HG02885 (cell line): ENCODE measurements at regions not wholly inside any gene's neighbourhood (a gene's known extent, or its start where the extent isn't known, plus 50 kb on each side); places are given as distances from the start of the nearest gene placed in this dataset.
"Not testable (repeated sequence)": the region's sequence is repeated elsewhere in the genome, so short reads cannot be mapped to it uniquely, and the experiment has no call there.

Source experiments
- ATAC-seq: cut with Tn5 transposase; IDR thresholded peaks from one replicate; pipeline ENCODE4 v1.9.1; 2021; ENCODE audit warnings: mild to moderate bottlenecking; ENCODE audit not compliant: unreplicated experiment, poor library complexity

GRCh38 chr2:12448846-12449505, 267.8 kb upstream of the TRIB2 start:
- ATAC-seq = no peak

- ATAC-seq = no peak
Measured at GRCh38 chr2:12451726-12452125, 265.0 kb upstream of the TRIB2 start.

- no peak for ATAC-seq
Measured at GRCh38 chr2:12452185-12452584, 264.6 kb upstream of the TRIB2 start.

- no peak for ATAC-seq
Measured at GRCh38 chr2:12453731-12454130, 263.0 kb upstream of the TRIB2 start.

- ATAC-seq = no peak
Measured at GRCh38 chr2:12455661-12456060, 261.1 kb upstream of the TRIB2 start.

- peak; percentile 97 for ATAC-seq
Measured at GRCh38 chr2:12456293-12457106, 260.2 kb upstream of the TRIB2 start.

- no peak for ATAC-seq
Measured at GRCh38 chr2:12457831-12458230, 258.9 kb upstream of the TRIB2 start.

GRCh38 chr2:12463189-12463588, 253.5 kb upstream of the TRIB2 start:
- no peak for ATAC-seq

GRCh38 chr2:12465631-12466135, 251.1 kb upstream of the TRIB2 start:
- ATAC-seq = no peak

- no peak for ATAC-seq
Measured at GRCh38 chr2:12467303-12467702, 249.4 kb upstream of the TRIB2 start.

- ATAC-seq = no peak
Measured at GRCh38 chr2:12469141-12469561, 247.6 kb upstream of the TRIB2 start.

- not testable (repeated sequence) for ATAC-seq
Measured at GRCh38 chr2:12472265-12472664, 244.5 kb upstream of the TRIB2 start.

- no peak for ATAC-seq
Measured at GRCh38 chr2:12478151-12479064, 238.3 kb upstream of the TRIB2 start.

- ATAC-seq = no peak
Measured at GRCh38 chr2:12479065-12479601, 237.6 kb upstream of the TRIB2 start.

GRCh38 chr2:12484536-12485115, 232.1 kb upstream of the TRIB2 start:
- ATAC-seq = no peak

GRCh38 chr2:12486205-12487118, 230.3 kb upstream of the TRIB2 start:
- peak; percentile 74 for ATAC-seq

GRCh38 chr2:12487253-12488004, 229.3 kb upstream of the TRIB2 start:
- ATAC-seq = peak; percentile 28
